Right lung (tissue), 2 donors: ENCODE measurements at regions not wholly inside any gene's neighbourhood (a gene's known extent, or its start where the extent isn't known, plus 50 kb on each side); places are given as distances from the start of the nearest gene placed in this dataset.
"Not testable (repeated sequence)": the region's sequence is repeated elsewhere in the genome, so short reads cannot be mapped to it uniquely, and the experiment has no call there.

Experiments used
- DNase-seq, 2 donors: peaks; one replicate each; pipeline ENCODE4 v3.0.0-alpha.2; 2013

DNA sequence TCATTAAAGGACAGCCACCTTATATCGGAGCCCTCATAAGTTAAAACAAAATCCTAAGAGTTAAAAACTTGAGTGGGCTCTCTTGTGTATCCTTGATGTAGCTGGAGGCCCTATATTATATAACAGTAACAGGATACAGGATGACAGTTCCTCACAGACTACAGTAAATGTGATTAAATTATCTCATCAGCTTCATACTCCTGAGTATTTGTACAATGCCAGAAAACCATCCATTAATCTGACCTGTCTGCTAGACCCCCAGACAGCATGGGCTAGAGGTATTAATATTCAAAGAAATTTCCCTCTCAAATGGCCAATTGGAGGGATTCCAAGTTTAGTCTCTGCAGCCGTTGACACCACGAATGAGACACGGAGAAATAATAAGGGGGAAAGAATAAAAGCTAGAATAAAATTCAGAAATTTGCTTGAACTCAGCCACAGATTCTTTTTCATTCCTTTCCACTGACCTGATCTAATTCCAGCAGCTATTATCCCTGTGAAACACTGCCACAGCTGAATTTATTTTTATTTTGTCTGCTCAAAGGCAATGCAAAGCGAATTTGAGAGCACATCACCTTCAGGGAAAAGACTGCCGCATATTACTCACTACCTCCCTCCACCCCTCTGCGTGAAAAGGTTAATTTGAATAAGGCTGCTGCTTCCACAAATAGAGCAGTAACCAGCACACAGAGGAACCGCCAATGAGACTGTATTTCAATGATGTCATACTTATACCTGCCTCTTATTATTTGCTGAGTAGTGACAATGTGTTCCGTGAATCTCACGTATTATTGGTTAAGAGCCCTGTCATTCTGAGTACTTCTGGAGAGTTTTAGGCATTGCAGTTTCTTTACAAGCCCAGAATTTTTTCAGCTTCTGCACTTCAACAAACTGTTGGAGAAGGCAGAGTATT is 155.9 kb upstream of the KLF12 start:
- DNase-seq, result peak; percentile 51 to 65

DNA sequence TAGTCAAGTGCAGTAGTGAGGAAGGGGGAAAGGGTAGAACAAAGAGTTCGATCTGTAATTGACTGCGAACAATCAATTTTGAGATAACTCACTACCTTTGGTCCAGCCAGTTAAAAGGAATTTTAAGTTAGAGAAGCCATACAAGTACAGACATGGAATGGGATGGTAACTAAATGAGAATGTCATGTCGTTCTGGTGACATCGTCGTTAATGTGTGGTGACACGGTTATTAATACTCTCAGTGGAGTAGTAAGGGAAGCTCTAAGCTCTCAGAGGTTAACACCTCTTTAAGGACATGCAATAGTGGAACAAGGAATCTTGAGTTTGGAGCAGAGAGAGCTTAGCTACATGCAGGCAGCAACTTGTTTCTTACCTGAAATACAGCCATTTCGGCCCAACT is 154.9 kb upstream of the KLF12 start:
- DNase-seq, result no peak

DNA sequence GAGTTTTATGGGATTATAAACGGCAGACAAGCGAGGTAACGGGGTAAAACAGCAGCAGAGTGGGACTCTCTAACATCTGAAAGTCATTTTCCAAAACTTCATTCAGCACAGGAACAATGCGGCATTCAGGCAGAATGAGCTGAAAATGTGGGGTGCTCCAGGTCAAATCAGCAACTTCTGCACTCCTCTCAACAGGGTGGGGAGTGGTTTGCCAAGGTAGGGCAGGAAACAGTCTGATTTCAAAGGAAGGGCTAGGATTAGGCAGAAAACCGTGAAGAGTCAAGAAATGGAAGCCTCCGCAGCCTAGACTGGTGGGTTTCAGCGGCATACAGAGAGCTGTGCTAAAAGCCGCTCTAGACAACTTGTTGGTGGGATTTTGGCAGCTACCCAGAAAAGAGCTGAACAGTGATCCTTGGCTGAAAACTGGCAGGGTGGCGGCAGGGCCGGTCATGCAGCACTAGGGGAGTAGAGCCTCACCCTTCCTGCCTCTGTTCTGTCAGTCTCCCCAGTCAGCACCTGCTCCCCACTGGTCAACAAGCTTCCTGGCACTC is 154.2 kb upstream of the KLF12 start:
- peak; percentile 33 to 46 for DNase-seq

DNA sequence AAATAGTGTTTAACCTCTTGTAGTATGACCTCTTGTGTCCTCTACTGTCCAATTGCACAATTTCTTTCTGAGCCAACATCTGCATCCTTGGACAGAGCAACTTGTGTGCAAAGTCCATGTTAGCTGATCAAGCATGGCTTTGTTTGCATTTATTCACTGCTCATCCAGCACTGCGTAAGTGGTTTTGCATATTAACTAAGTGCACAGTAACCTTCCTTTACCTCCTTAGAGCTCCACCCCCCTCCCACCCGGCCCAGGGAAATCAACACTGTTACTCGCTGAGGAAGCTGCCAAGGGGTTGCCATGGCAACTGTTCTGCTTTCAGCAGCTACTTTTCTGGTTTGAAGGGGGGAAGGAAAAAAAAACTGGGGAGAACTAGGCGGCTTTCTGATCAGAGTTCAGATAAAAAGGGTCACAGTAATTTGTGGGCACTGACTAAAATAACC is 153.5 kb upstream of the KLF12 start:
- DNase-seq, result peak; percentile 85 to 88

DNA sequence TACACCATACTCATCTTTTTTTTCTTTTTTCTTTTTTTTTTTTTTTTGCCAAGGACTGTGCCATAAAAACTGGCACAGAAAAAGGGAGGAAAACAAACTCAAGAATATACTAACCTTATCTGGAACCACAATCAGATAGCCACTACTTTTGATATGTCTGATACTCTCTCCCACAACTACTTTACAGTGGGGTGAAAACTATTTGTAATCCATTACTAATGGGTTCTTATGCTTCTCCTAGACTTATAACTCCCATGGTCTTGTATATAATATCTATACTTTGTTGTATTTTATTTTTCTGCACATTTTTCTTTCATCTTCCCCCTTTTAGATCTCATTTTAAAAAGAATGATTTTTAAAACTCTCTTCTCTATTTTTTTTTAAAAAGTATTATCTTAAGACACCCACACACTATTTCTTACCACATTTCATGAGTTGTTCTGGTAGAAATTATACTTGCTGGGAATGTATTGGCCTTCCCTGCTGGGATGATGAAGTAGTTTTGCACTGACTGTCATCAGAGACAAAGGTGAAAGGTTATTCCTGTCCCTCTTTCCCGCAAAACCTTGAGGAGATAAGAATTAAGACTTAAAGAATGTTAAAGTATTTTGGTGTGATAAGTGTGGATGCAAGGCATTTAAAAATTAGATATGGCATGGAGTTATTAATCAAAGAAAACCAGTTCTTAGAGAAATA is 146.7 kb upstream of the KLF12 start:
- DNase-seq, result no peak

DNA sequence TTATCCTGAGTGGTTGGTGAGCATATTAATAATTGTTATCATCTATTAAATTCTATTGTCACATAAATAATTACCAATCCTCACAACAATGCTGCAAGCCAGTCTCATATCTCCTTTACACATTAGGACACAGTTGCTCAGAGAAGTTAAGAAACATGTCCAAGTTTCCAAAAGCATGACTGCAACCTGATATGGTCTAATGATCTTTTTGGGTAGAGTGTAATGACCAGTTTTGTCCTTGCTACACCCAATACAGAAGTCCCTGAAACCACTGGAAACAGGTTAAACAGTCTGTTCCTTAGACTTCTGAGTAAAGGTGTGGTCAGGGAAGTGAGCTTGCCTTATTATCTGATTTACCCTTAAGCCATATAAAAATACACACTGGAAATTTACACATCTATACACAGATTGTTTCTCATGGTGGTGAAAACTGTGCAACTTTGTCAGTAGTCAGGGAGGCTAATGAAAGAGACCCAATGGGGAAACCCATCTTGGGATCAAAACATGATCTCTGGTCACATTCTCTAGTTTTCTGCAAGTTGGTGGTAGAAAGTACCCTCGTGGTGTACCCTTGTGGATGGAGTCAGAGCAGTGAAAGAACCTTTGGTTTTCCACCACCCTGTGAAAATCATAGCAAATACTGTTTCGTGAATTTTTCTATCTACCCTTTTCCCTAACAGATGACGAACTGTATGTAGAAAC is 146.0 kb upstream of the KLF12 start:
- DNase-seq, result no peak

DNA sequence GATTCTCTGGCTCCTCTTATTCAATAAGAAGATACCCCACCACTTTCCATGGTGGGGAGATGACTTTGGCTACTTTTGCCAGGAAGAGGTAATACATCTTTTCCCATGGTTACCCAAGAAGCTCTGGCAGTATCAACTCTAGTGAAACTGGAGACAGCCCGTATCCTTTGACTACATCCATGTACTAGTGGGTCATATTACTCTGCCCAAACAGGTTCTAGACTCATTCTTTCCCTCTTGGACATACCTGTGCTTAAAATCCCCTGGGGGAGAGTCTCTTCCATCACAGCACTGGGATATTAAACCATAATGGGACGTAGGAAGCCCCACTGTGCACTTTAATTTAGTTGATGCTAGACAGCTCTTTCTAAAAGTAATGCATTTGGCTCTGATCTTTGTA is 144.7 kb upstream of the KLF12 start:
- no peak for DNase-seq

DNA sequence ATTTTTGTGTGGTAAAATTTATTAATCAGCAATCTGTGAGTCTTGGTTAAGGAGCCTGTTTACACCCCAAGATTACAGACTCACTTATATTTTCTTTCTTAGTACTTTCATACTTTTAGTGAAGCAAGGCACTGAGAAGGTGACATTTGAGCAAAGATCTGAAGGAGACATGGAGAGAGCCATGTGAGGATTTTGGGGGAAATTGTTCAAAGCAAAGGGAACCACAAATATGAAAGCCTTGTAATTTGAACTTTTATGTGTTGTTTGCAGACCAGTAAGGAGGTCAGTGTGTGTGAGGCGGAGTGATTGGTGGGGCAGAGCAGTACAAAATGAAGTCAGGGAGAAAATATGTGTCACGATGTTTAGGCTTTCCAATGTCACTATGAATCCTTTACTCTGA is 140.7 kb upstream of the KLF12 start:
- DNase-seq, result no peak

DNA sequence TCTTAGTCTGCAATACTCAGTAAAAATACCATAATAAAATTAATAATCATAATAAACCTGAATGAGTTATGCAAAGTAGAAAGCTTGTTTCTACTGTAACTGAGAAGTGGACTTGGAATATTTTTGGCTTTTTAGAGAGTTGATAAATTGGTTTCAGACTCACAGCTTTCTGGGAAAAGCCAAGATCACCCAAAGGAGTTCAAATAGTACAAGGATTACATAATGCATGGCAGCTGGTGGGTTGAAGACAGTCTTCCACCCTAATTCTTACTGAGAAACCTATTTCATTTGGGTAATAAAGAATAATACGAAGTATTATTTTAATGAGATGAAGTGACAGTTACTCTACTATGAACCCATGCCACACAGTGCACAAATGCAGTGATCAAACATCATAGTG is 139.4 kb upstream of the KLF12 start:
- DNase-seq, result no peak

DNA sequence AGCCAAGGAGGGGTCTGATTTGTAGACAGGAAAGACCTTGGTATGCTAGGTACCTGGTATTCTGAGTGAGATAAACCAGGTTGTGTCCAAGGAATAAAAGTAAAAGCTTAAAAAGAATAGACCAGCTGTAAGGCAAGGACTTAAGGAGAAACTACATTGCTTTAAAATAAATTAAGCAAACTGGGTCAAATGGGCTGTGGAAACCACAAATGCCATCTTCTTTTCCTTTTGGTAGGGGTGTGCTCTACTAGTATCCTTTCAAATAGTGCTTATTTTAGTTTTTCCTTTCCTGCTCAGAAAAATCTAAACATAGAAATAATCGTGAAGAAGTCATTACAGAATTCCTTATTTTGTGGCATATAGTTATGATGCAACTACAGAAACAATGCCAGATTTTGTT is 138.6 kb upstream of the KLF12 start:
- DNase-seq, result no peak

DNA sequence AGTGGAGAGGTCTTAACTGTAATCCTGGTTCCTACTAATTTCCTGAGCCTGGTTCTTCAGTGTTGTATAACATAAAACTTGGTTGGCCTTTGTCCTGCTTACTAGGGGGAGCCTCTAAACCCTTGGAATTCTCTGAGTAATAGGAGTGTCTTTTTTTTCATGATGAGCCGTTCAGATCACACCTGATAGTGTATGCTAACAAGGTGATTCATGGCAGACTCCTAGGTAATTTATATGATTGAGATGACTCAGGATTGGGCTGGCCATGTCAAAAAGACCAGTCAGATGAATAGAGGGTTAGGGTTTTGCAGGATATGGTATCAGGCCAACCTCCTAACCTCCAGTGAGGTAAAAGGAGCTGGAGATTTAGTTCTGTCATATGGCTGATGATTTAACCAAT is 135.8 kb upstream of the KLF12 start:
- DNase-seq, result no peak

DNA sequence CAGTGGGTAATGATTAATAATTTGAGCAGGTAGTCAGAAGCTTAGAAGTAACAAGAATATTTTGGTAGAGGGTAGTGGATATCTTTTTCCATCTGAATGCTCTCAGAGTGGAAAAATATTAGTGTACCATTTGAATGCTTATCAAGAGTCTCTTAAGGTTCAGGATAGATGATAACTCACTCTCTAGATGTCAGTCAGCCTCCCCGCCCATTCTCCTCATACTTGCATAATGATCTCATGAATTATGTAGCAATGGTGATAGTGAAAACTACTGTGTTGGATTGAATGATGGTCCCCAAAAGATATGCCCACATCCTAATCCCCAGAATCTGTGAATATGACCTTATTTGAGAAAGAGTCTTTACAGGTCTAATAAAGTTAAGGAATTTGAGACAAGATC is 132.7 kb upstream of the KLF12 start:
- no peak for DNase-seq

DNA sequence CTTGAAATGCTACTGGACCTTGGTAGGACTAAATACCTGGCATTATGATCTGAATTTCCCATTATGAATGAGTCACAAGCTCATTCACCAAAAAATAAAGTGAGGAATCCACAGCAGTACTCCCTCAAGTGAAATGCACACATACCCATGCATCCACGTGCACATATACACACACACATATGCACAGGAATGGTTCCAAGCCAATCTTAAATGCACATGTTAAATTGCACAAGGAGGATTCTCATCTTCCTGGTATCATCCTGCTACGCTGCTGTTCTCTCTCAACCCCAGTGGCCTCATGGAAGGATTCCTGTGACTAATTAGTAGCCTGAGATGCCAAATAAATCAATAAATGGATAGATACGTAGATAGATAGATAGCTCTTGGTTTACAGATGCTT is 132.1 kb upstream of the KLF12 start:
- no peak for DNase-seq

DNA sequence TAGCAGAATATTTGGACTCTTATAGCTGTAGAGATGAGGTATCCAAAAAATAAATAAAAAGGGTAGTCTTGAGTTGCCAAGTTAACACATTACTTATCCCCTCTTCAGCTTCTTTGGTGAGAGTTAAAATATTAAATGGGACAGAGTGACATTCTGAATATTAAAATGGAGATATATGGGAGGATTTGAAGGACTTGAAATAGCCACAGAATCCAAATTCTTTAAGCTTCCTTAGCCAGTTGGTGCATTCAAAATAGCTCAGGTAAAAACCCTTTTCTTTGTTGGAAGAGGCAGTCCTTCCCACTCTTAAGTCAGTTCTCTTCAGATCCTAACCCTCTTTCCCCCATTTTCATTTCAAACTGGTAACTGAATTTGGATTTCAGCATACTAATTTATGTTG is 130.1 kb upstream of the KLF12 start:
- no peak for DNase-seq

DNA sequence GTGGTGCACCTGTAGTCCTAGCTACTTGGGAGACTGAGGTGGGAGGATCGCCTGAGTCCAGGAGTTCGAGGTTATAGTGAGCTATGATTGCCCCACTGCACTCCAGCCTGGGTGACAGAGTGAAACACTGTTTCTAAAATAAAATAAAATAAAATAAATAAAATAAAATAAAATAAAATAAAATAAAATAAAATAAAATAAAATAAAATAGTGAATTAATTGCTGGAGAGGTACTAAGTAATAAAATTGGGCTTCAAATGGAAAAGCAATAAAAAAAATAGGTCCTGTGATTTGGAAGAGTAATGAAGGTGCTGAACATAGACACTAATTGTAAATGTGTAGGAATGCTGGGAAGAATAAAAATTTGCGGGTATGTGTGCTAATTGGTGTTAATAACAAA is 126.2 kb upstream of the KLF12 start:
- not testable (repeated sequence) for DNase-seq

DNA sequence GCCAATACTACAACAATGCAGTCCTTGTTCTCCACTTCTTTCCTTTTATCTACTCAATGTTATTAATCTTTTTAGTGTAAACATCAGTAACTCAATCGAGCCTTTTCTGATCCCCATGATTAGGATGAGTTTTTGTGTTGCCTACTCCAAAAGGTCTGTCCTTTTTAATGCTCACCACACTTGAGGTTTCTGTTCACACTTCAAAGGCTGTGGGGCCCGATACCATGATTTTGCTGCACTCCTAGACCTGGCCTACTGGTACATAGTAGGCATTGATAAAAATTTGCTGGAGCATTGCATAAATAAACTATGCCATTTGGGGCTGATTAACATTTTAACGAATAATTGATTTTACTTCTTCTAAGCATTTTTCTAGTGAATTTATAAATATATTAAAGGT is 125.4 kb upstream of the KLF12 start:
- no peak for DNase-seq

DNA sequence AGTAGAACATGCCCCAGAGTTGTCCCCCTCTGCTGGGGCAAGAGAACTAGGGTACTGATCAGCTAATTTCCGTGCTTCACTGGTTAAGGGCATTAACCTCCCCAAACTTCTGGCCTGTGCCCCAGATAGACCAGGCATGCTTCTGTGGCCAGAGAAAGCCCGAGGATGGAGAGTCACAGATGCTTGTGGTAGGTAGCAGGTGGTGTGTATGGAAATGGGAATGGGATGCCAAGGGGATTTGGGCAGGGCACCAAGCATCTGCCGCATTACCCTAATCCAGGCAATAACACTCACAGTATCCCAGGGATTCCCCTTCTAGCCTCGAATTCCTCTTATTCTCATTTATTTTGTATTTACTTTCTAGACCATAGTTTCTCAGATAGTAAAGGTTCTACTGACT is 124.8 kb upstream of the KLF12 start:
- no peak for DNase-seq

DNA sequence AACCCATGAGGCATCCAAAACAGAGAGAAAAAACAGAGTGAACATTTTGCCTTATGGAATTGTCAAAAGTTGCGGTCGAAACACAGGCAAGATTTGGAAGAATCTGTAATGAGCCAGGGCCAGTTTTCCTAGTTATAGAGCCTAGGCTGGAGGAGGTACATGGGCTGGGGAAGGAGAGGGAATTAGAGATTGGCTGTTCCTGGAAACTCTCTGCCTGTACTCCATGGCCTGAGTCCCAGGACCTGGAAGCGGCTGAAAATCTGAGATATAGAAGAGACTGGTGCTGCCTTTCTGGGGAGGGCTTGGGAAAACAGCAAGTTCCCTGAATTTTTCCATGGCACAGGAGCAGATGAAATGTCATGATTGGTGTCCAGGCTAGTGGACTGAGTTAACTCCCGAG is 122.8 kb upstream of the KLF12 start:
- no peak for DNase-seq

DNA sequence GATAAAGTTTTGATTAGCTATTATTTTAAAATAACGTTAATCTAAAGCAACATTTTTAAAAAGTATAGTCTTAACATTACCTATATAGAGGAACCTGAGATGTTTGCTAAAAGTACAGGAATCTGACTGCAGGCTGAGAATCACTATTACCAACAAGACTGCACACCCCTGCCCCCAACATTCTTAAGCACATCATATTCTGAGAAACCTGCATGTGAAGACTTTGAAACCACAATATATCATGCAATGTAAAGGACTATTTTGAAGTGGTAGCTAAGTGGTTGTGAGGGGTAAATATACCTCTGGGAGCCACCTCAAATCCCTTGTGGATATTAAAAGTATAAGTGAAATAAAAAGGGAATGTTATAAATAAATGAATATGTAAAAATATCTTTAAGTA is 119.0 kb upstream of the KLF12 start:
- no peak for DNase-seq

DNA sequence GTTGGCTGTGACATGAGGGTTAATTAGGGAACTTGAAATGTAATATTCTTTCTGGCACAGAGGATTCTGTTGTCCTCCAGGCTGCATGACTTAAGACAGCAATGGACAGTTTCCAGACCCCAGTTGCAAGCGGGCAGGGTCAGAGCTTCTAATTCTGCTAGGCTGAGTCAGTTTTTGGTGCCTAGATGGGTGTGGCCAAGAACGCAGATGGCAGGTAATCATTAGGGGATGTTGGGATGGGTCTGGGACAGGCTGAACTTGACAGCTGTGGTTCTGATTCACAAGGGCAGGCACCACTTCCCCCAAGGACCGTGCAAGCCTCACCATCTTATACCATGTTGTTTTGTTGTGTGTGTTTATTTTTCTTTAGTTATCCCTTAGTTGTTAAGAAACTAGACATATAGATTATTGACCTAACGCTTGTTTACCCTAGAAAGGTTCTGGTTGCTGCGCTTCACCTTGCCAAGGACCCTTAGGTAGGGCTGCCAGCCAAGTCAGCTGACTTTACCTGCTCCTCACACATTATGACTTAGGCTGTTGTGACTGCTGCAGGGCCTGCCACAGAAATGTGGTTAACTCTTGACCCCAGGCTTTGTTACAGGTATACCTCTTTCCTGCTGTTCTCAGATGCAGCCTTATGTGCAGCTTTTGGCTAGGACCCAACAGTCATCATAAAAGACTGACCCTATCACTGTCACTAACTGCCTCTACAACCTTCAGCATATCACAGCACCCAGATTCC is 117.7 kb upstream of the KLF12 start:
- DNase-seq, result no peak

DNA sequence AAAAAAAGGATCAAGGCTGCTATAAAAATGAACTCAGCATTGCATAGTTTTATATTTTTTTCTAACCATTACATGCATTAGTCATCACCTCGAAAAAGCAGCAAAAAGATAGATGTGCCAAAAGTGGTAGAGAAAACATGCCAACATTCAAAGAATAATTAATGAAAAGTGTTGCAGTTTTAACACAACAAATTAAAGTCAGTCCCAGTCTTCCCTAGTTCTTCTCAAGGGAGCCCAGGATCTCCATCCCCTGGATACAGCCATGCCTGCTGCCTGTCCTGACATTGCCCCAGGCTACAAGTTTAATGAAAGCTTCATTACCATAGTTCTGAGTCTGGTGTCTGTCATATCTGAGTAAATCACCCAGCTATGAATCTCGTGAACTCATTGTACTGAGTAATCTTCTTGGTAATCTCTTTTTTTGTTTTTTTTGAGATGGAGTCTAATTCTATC is 116.6 kb upstream of the KLF12 start:
- DNase-seq, result no peak

DNA sequence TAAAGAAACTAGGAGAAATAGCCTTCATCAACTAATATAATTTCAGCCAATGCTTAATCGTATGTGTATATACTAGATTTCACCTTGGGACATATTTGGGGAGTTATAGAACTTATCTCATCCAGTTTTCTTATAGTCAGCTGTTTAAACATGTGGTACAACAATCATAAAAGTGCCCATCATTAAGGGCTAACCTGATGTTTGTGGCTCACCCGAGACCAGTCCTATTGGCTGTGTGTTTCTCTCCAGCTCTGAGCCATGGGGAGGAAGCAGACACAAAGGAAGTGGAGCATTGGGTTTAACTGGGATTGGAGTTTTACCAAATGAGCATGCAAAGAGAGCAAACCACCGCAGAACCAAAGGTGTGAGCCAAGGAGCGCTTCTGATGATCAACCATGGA is 114.3 kb upstream of the KLF12 start:
- DNase-seq, result no peak
